ENCODE measurements at regions not wholly inside any gene's neighbourhood (a gene's known extent, or its start where the extent isn't known, plus 50 kb on each side); places are given as distances from the start of the nearest gene placed in this dataset.

- Histone ChIP-seq H3K4me3 (no peak overlapping the region), H3K36me3 (ENCODE audit: low read depth) (no peaks in the 10 kb centered on the region), H3K4me1 (ENCODE audit: low read depth) (peaks cover 15% of the 10 kb centered on the region), H3K9me3 (no peaks in the 10 kb centered on the region)
- no peak for TF ChIP-seq CTCF (IDR thresholded peaks at IDR 0.05)
- DNase-seq (peak; percentile 77 to 85 (median 83)), ATAC-seq (peak; percentile 91)
- intact Hi-C loops (cut with DNase I, micrococcal nuclease): no loop called here
These were observed 616.4 kb downstream of the EFNB2 start for GRCh38 chr13:105918842-105919741.

GRCh38 chr13:105915146-105915850 is 620.2 kb downstream of the EFNB2 start:
- no peak for TF ChIP-seq CTCF (IDR thresholded peaks at IDR 0.05)
- Histone ChIP-seq H3K4me1 (ENCODE audit: low read depth) (peaks cover 7% of the 10 kb centered on the region), H3K4me3 (no peak overlapping the region), H3K9me3 (no peaks in the 10 kb centered on the region), H3K36me3 (ENCODE audit: low read depth) (no peaks in the 10 kb centered on the region)
- intact Hi-C loops (cut with DNase I, micrococcal nuclease): no loop called here
- DNase-seq (no peak), ATAC-seq (no peak)

- Histone ChIP-seq H3K36me3 (ENCODE audit: low read depth) (no peaks in the 10 kb centered on the region), H3K4me1 (ENCODE audit: low read depth) (peaks cover 7% of the 10 kb centered on the region), H3K9me3 (no peaks in the 10 kb centered on the region), H3K4me3 (no peak overlapping the region)
- DNase-seq: no peak
- intact Hi-C loops (cut with DNase I, micrococcal nuclease): no loop called here
- no peak for ATAC-seq
- TF ChIP-seq CTCF (IDR thresholded peaks at IDR 0.05): no peak
These were observed 621.0 kb downstream of the EFNB2 start for GRCh38 chr13:105914291-105915036.

- no peak overlapping the region for H3K4me3 ChIP-seq
- intact Hi-C loops (cut with DNase I, micrococcal nuclease): no loop called here
These were observed 626.9 kb downstream of the EFNB2 start for GRCh38 chr13:105908586-105908985.

More at GRCh38 chr13:105908586-105908985, 626.9 kb downstream of the EFNB2 start:
- Histone ChIP-seq H3K4me1 (ENCODE audit: low read depth) (no peaks in the 10 kb centered on the region), H3K9me3 (no peaks in the 10 kb centered on the region), H3K36me3 (ENCODE audit: low read depth) (no peaks in the 10 kb centered on the region)
- ATAC-seq (no peak), DNase-seq (no peak)
- TF ChIP-seq CTCF (IDR thresholded peaks at IDR 0.05): no peak
